OCI-LY7 (cell line): ENCODE measurements at regions not wholly inside any gene's neighbourhood (a gene's known extent, or its start where the extent isn't known, plus 50 kb on each side); places are given as distances from the start of the nearest gene placed in this dataset.

Experiments used
- BruUV-seq: library from RNA; stranded (reverse); fragments of 400-500 nt; replicated peaks from 2 replicates; lab custom pipeline; 2021; lab: Mats Ljungman, UMichigan
- CTCF ChIA-PET: fragments of 300-600 bp; sonication (Branson Sonifier 250); formaldehyde crosslinking; loops from one replicate; lab custom pipeline; 2022; ENCODE audit warnings: antibody characterized with exemption; ENCODE audit not compliant: unreplicated experiment; lab: Charles Lee
- POLR2A ChIA-PET: fragments of 300-600 bp; sonication (Branson Sonifier 250); formaldehyde crosslinking; loops from one replicate; lab custom pipeline; 2022; ENCODE audit warnings: antibody characterized with exemption; lab: Charles Lee
- DNase-seq: peaks from one replicate; pipeline ENCODE4 v3.0.0-alpha.2; 2015; ENCODE audit warnings: low spot score
- H2AFZ ChIP-seq: fragments of 200-600 bp; sonication (generic), shearing (Covaris generic); 2 replicates; pipeline ENCODE4 v1.6.1; 2014; ENCODE audit warnings: mild to moderate bottlenecking, antibody characterized with exemption, low read length, moderate library complexity
- H3K27ac ChIP-seq: fragments of 200-600 bp; sonication (generic); 2 replicates; pipeline ENCODE4 v1.5.1; 2014; ENCODE audit warnings: mixed run types, low read depth, mild to moderate bottlenecking, moderate library complexity, low read length, inconsistent platforms; ENCODE audit not compliant: poor library complexity, severe bottlenecking
- H3K36me3 ChIP-seq: fragments of 200-600 bp; sonication (generic); 2 replicates; pipeline ENCODE4 v1.6.1; 2014; ENCODE audit warnings: mild to moderate bottlenecking, antibody characterized with exemption, low read length, moderate library complexity, mixed read lengths; ENCODE audit not compliant: insufficient read depth
- H3K4me1 ChIP-seq: fragments of 200-600 bp; sonication (generic); 2 replicates; pipeline ENCODE4 v1.5.1; 2014; ENCODE audit warnings: mild to moderate bottlenecking, low read length; ENCODE audit not compliant: insufficient read depth, poor library complexity, severe bottlenecking
- H3K4me2 ChIP-seq: fragments of 200-600 bp; sonication (generic); 2 replicates; pipeline ENCODE4 v1.6.1; 2014; ENCODE audit warnings: mild to moderate bottlenecking, low read length
- H3K4me3 ChIP-seq: fragments of 200-600 bp; sonication (generic); 2 replicates; pipeline ENCODE4 v1.5.1; 2014; ENCODE audit warnings: mild to moderate bottlenecking, low read depth, low read length; ENCODE audit not compliant: poor library complexity, severe bottlenecking
- H3K79me2 ChIP-seq: fragments of 200-600 bp; sonication (generic); 2 replicates; pipeline ENCODE4 v1.6.1; 2016; ENCODE audit warnings: low read depth, mild to moderate bottlenecking, low read length, moderate library complexity, mixed read lengths; ENCODE audit not compliant: insufficient read depth
- H3K9me2 ChIP-seq: fragments of 200-600 bp; sonication (generic); 2 replicates; pipeline ENCODE4 v1.6.1; 2016; ENCODE audit warnings: mild to moderate bottlenecking, low read length, mixed read lengths; ENCODE audit not compliant: insufficient read depth
- H3K9me3 ChIP-seq: fragments of 200-600 bp; sonication (generic); 2 replicates; pipeline ENCODE4 v1.6.1; 2014; ENCODE audit warnings: mild to moderate bottlenecking, mixed run types, low read length, mixed read lengths
- H4K20me1 ChIP-seq: fragments of 200-600 bp; sonication (generic); 2 replicates; pipeline ENCODE4 v1.6.1; 2014; ENCODE audit warnings: mild to moderate bottlenecking, antibody characterized with exemption, low read length, moderate library complexity, mixed read lengths; ENCODE audit not compliant: insufficient read depth
- CTCF ChIP-seq: fragments of 200-600 bp; sonication (generic); conservative IDR thresholded peaks from 2 replicates; pipeline ENCODE4 v1.5.1; 2014; ENCODE audit warnings: mild to moderate bottlenecking, antibody characterized with exemption, low read length, moderate library complexity, mixed read lengths
- EZH2phosphoT487 ChIP-seq: fragments of 200-600 bp; sonication (generic); IDR thresholded peaks from 2 replicates; pipeline ENCODE4 v1.6.1; 2018; ENCODE audit warnings: low read depth, borderline replicate concordance, mild to moderate bottlenecking, mixed run types, antibody characterized with exemption, low read length, moderate library complexity, mixed read lengths
- intact Hi-C: fragments of 100-400 bp; cut with micrococcal nuclease; formaldehyde crosslinking; loops from one replicate; pipeline ENCODE4 v1.10.0; 2022; ENCODE audit not compliant: unreplicated experiment

- ChIA-PET CTCF (no interaction called here), POLR2A (no interaction called here)
- no peak overlapping the region for H2AFZ ChIP-seq
- H3K36me3 ChIP-seq: no peaks in the 10 kb centered on the region
- no peak for DNase-seq
- no peaks in the 10 kb centered on the region for H3K9me3 ChIP-seq
- no peaks in the 10 kb centered on the region for H3K9me2 ChIP-seq
- no peak for TF ChIP-seq CTCF
- TF ChIP-seq EZH2phosphoT487: no peak
- intact Hi-C loops: no loop called here
- BruUV-seq: no TSS peak
- H3K27ac ChIP-seq: no peak overlapping the region
- no peaks in the 10 kb centered on the region for H3K79me2 ChIP-seq
- no peaks in the 10 kb centered on the region for H3K4me1 ChIP-seq
- H3K4me3 ChIP-seq: no peak overlapping the region
- H3K4me2 ChIP-seq: no peak overlapping the region
- H4K20me1 ChIP-seq: no peaks in the 10 kb centered on the region
Observed at GRCh38 chr9:135018306-135018915, 69.1 kb upstream of the OLFM1 start.

- ChIA-PET CTCF (no interaction called here), POLR2A (no interaction called here)
- Histone ChIP-seq H3K9me3 (no peaks in the 10 kb centered on the region), H3K9me2 (no peaks in the 10 kb centered on the region), H4K20me1 (no peaks in the 10 kb centered on the region), H3K27ac (no peak overlapping the region), H3K4me2 (no peak overlapping the region), H3K36me3 (no peaks in the 10 kb centered on the region), H3K4me3 (no peak overlapping the region), H3K79me2 (no peaks in the 10 kb centered on the region), H2AFZ (no peak overlapping the region), H3K4me1 (no peaks in the 10 kb centered on the region)
- no peak for DNase-seq
- intact Hi-C loops: no loop called here
- no peak for TF ChIP-seq CTCF
- no peak for TF ChIP-seq EZH2phosphoT487
- BruUV-seq: no TSS peak
Observed at GRCh38 chr9:135019224-135019623, 68.2 kb upstream of the OLFM1 start.

GRCh38 chr9:135020481-135021392 lies 66.7 kb upstream of the OLFM1 start:
- H3K4me3 ChIP-seq: no peak overlapping the region
- no peak overlapping the region for H3K4me2 ChIP-seq
- no peak overlapping the region for H3K27ac ChIP-seq
- no peak for DNase-seq
- no peaks in the 10 kb centered on the region for H4K20me1 ChIP-seq
- H3K79me2 ChIP-seq: no peaks in the 10 kb centered on the region
- H3K36me3 ChIP-seq: no peaks in the 10 kb centered on the region
- intact Hi-C loops: no loop called here
- CTCF ChIA-PET: no interaction called here
- no peaks in the 10 kb centered on the region for H3K4me1 ChIP-seq
- no peak overlapping the region for H2AFZ ChIP-seq
- H3K9me3 ChIP-seq: no peaks in the 10 kb centered on the region
- BruUV-seq: no TSS peak
- TF ChIP-seq CTCF: no peak
- TF ChIP-seq EZH2phosphoT487: no peak
- no peaks in the 10 kb centered on the region for H3K9me2 ChIP-seq
- POLR2A ChIA-PET: no interaction called here
